GM18517 (cell line): ENCODE measurements at regions not wholly inside any gene's neighbourhood (a gene's known extent, or its start where the extent isn't known, plus 50 kb on each side); places are given as distances from the start of the nearest gene placed in this dataset.

Experiments
- ATAC-seq: cut with Tn5 transposase; IDR thresholded peaks from one replicate; pipeline ENCODE4 v1.9.1; 2021; ENCODE audit warnings: mild to moderate bottlenecking, moderate library complexity; ENCODE audit not compliant: unreplicated experiment

DNA sequence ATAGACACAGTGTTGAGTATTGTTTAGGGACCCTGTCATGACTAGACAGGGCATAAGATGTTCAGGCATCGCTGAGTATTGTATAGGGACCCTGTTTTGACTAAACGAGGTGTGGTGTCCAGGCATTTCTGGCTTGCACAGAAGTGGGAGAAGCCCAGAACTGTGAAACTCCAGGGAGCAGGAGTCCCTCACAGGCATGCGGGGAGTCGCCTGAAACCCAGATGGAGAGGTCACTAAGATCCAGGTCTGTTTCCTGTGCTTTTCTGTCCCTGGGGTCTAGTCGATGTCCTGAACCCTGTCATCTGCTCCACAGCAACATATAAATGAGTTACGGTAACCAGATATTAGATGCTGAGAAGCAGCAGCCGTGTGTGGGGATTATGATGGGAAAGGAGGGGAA, 469.0 kb upstream of the SALL3 start:
- no peak for ATAC-seq

DNA sequence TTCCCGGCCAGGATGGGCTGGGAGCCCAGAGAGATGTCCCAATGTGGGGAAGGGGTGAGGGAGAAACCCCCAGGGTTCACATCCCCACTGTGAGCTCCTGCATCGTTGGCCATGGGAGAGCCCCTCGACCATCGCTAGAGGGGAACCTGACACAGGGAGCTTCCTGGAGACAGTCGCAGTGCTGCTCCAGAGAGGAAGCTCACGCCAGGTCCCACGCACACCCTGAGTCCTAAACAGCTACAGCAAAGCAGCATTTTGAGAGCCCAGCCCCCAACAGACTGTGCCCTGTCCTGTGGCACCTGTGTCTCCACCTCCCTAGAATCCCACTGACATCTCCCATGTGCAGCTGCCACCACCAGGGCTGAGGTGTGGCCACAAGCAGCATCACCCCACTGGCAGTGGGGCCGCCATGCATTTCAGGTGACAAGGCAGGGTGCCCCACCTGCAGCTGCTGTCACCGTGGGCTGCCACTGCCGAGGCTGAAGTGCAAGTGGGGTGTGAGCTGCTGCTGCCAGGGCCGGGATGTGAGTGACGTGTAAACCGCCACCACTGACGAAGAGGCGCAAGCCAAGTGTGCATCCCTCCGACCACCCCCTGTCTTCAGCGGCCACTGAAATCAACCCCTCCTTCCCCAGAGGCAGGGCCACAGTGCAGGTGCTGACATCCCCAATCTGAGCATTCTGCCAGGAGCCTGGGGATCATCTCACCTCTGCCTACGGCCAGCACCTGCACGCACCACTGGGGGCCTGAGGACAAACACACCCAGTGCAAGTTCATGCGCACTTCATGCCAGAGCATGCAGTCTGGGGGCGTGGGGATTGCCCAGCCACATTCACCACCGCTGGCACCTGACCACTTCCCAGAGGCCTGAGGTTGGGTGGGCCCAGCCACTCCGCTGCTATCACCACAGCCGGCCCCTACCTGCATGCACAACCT, 467.7 kb upstream of the SALL3 start:
- no peak for ATAC-seq

DNA sequence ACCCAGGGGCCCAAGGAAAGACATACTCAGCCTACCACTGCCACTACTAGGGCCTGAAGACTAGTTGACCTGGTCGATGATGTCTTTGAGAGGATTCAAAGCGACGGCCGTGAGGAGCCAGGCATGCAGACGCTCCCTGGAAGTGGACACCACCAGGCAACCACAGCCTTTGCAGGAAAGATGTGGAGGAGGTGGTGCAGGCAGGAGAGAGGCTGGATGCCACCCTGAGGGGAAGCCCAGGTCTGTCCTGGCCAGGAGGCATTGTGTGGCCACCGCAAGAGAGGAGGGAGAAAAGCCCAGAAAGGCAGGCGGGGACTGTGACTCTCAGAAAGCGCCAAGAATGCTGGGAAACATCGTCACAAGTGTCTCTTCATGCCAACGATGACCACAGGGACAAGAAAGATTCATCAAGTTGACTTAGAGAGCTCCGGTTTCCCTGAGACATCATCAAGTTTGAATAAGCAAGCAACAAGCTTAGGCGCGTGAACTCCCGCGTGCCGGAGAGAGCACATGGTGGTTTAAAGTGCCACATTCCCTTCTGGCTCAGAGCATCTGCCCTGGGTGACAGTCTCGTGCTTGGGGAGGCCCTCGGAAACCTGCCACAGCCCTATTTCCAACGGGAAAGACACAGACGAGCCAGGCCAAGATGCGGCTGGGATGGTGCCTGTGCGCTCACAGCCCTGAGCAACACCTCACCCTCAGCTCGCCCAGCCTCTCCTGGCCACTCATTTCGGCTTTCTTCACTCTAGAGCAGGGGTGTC, 464.5 kb upstream of the SALL3 start:
- no peak for ATAC-seq

DNA sequence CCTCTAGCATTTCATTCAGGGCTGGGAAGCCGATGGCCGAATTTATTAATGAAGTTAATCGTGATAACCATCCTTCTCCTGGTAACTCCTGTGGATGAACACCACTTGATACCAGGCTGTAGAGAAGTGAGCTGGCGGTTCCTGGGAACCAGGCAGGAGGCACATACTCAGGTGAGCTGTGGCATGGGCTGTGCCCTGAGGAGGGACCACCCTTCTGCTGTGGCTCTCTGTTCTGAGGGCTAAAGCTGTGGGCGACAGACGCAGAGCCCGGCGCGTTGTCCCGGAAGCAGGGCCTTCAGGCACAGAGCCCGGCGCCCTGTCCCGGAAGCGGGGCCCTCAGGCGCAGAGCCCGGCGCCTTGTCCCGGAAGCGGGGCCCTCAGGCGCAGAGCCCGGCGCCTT, 462.3 kb upstream of the SALL3 start:
- no peak for ATAC-seq

DNA sequence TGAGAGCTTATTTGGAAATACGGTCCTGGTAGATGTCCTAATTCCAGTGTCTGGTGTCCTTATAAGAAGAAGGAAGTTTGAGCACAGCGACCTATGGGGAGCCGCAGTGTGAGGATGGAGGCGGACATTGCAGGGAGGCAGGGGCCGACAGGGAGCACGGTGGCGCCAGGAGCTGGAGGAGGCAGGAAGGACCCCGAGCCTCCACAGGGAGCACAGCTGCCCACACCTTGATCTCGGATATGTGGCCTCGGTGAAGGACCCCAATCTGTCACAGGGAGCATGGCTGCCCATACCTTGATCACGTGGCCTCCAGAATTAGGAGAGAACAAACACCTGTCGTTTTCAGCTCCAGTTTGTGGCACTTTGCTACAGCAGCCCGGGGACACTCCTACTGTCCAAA, 461.6 kb upstream of the SALL3 start:
- ATAC-seq = no peak

DNA sequence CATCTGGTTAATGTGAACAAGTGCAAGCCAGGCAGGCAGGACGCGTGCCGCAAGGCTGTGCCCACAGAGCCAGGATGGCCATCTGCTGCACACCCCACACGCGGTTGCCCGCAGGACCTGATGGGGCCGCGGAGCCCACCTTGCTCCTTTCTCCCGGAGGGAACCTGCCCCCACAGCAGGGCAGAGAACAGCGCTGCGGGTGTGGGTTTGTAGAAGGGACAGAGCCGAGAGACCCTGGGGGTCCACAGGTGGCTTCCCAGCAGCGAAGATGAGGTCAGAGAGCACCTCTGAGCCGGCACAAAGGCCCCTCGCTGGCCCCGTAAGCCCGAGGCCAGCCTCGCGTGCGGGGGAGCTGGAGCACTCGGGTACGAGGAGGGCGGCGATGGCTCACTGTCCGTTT, 460.8 kb upstream of the SALL3 start:
- ATAC-seq = no peak

DNA sequence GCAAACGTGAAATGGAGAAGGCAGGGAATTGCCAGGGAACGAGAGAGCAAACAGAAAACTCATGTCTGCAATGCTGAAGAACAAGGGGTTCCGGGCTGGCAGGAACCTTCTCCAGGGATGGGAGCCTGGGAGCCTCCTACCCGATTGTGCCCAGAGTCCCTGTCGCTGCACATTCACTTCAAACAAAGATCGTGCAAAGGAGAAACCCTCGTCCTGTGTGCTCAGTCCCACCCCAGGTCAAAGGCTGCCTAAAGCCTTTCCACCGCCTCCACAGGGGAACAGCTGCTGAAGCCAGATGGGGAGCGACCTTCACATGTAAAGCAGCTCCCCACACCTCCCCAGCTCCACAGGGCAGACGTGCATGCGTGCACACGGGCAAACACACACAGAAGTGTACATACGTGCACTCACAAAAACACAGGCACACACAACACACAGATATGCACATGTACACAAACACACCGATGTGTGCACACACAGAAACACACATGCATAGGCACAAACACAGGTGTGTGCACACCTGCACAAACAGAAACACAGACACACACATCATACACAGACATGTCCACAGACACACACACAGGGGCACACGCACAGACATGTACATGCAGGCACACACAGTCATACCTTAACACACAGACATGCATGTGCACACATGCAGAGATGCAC, 460.1 kb upstream of the SALL3 start:
- no peak for ATAC-seq

DNA sequence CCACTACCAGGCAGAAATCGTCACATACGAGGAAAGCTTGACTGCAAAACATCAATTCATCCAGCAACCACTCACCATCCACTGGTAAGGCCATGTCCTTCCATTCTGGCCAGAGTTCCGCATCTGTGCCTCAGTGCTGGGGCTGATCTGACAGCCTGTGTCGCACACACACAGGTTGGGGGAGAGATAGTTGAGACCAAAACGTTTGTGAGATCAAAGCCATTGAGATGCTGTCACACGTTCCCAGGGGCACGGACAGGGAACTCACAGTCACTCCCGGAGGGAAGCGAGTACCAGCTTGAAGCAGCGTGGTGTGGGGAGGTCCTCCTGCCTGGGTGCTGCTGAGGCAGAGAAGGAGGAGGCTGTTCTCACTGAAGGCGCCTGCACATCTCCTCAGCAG, 458.5 kb upstream of the SALL3 start:
- ATAC-seq = no peak

DNA sequence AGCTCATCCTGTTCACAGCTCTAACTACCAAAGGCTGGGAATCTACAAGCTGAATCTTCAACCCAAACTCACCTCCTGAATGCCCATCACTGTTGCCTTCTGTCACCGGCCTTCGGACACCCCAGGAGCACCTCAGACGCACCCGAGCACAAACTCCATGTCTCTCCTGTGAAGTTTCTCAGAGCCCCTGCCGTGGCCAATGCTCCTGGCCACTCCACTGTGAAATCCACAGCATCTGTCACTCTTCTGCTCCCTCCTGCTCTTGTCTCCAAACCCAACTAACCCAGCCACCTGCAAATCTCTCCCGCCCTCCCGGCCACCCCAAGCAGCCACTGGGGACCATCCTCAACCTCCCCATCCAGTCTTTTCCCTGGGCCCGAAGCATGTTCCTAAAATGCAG, 457.9 kb upstream of the SALL3 start:
- no peak for ATAC-seq

DNA sequence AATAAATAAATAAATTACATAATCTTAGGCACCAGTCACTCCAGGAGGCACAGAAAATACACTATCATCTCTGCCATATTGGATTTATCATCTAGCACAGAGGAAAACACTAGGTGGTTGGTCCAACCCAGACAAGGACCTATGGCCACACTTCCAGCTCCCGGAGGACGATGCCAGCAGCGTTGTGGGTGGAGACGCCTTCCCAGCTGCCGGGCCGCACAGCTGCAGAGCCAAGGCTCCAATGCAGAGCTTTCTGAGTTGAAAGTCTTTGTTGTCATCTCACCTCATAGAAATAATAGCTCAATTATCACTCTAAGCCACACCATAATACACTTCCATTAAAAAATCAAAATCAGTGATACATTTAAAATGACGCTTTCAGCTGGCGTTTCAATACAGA, 457.1 kb upstream of the SALL3 start:
- ATAC-seq = no peak

DNA sequence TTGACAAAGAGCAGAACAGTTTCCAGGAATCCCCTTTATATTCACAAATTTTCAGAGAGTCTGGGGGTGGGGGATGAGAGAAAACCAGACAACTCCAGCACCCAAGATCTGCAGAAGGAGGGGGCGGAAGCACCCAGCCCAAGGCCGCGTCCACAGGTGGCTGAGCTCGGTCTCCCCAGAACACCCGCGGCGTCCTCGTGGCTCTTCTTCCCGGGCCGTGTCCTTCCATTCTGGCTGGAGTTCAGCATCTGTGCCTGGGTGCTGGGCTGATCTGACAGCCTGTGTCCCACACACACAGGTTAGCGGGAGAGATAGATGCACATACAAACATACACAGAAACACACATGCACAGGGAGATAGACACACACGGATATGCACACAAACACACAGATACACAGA, 455.8 kb upstream of the SALL3 start:
- no peak for ATAC-seq

DNA sequence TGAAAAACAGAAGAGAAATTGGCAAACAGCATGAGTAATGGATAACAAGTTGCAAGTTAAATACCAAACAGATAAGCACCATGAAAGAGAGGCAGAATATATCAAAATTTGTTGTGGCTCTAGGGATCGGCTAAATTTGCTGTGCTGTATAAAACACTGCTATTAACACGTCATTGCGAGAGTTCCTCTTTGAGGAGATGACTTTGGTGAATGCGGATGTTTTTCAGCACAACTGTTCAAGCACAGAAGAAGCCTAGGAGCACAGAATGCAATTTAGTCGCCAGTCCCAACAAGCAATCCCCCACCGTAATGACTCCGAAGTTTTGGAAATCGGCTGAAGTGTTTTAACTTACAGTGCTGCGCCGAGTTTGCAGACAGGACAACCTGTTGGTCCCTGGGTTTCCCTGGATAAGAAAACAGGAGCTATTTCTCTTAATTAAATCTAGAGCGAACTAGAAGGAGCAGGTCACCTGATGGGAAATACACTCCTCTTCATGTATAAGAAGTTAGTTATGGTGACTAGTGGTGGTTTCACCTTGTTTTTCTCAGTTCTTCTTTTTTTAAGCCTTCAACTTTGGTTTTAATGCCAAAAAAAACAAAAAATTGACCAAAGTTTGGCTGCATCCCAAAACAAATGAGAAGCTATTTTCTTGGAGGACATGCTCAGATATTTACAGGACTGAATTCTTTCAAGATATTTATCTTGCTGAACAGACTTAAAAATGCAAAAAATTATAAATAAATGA, 454.1 kb upstream of the SALL3 start:
- no peak for ATAC-seq

DNA sequence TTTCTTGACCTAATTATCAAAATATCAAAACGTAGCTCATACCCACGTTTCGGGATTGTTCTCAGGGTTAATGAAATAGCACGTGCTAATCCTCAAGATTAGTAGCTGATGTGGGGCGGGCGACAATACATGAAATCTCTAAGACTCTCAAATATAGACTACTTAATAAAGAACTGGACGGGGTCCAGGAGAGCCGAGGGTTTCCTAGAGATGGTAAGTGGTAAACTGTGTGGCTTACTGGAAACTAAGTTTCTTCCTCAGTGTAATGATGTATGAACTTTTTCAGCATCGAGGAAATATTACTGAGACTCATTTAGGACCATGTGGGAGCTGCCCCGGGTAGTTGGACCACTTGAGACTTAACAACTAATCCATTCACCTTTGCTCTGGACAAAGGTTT, 453.3 kb upstream of the SALL3 start:
- no peak for ATAC-seq

DNA sequence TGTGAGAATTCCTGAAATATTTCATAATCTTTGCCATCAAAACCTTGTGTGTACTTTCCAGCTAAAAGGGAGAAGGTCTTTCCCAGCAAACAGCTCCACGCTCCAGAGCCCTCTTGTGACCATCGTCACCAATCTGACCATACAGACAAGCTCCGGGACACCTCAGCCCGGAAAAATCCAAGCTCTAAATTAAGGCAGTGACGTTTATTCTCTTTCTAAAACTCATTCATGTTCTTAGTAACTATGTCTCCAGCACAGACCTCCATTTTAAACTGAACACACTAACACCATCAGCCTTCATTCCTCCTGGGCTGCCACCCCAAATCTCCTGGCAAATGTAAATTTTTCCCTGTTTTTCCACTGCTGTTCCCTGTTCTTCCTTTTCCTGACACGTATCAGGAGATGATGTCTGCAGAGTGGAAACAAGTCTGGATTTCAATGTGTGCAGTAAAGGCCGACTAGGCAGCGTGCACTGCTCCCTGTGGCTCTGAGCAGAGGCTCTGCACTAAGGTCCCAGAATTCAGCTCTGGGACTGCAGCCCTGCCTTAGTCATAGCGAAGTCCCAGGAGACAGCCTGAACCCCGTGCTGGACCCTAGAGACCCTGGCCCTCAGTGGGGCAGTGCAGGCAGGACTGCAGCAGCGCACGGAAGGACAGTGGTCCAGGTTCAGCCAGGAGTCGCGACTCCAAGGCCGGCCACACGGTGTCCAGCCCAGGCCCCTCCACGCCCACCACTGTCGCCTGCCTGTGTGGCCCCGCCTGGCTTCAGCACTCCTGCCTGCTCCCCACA, 452.5 kb upstream of the SALL3 start:
- ATAC-seq = no peak

DNA sequence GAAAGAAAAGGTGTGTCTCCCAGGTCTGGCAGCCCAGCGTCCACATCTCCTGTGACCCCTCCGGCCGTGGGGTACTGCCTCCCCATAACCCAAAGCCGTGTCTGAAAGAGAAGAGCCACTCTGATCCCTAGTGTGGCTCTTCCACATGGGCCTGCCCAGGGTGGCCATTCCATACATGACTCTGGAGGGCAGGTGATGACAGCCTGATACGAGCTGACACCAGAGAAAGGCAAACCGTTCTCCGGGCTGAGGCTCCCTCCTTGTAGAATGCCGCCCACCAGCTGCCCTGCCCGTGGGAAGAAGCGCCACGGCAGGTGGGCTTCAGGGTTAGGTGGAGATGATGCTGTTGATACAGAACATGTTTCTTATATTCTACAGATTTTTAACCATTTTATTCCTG, 451.6 kb upstream of the SALL3 start:
- no peak for ATAC-seq

DNA sequence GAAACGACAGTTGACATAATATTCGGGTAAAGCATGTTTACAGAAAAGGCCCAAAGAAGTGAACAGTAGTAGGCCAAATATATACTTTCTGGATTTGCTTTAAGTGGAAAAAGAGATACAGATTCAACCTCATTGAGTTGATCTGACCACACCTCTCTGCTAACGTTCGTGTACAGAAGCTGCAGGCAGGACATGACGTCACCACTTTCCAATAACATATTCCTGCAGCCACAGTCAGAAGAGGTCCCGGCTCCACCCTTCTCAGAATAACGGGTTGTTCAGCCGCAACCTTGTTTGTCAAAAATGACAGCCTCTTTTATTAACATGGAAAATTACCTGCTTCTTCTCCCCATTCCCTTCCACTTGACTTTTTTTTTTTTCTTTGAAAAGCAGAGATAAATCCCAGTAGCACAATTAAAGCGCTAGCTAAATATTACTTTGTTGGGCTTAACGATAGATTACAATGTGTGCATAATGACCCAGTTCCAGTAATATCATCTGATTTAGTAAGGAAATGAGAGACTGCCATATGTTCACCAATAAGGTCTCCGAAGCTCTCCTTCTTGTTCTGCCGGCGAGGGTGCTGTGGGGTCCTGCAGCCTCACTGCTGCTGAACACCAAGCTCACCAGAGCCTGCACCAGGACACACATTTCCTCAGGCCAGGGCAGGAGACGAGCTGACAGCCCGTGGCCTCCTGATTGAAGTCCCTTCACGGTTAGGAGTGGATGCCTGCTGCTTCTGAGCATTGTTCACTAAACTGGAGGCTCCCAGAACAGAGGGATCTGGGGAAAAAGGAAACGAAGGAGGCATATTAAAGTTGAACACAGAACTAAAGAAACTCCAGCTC, 451.0 kb upstream of the SALL3 start:
- no peak for ATAC-seq

DNA sequence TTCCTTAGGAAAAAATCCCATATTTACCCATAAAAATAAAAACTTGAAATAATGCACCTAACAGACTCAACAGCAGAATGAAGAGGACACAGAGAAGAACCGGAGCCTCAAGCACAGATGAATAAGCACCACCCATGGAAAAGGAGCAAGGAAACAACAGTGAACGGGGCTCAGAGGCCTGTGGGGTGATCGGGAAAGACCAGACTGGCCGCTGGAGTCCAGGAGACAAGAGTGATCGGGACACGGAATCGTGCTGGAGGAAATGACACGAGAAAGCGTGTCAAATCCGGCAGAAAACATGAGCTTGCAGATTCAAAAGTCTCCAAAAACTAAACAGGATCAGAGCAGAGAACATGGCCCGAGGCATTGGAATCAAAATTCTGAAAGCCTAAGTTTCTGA, 448.0 kb upstream of the SALL3 start:
- no peak for ATAC-seq

DNA sequence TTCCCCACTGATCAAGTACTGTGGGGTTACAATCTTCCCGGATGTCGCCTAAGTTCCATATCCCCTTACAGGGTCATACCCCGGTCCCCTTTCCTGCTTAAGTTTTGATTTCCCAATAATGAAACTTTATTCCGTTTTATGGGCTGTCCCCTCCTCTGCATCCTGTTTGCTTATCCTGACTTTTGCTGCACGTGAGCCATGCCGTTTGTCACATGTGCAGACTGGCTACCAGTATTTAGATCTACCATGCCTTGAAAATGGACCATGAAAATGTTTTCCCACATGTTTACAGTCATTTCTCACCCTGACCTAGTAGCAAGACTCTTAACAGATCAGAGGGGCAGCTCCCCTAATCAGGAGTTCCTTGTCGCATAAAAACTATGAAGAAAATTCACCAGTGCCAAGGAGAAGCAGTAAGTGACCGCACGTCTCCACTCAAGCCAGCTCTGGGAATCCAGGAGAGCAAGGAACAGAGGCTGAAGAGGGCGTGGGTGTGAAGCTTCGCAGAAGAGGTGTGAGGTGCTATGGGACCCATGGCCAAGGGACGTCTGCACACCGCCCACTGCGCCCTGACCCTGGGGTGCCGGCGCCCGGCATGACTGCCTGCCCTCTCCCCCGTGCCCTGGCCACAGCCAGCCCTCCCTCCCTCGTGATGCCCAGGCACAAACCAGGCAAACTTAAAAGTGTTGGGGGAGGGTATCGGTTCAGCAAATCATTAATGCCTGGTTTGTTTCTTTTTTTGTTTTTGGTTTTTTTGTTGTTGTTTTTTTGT, 440.8 kb upstream of the SALL3 start:
- no peak for ATAC-seq
